OCI-LY1 (cell line): ENCODE measurements at regions not wholly inside any gene's neighbourhood (a gene's known extent, or its start where the extent isn't known, plus 50 kb on each side); places are given as distances from the start of the nearest gene placed in this dataset.

Source experiments
- CTCF ChIP-seq: fragments of 200-600 bp; sonication (generic), shearing (Covaris generic); IDR thresholded peaks from 2 replicates; pipeline ENCODE4 v1.5.1; 2017; ENCODE audit warnings: mild to moderate bottlenecking, antibody characterized with exemption, low read length, moderate library complexity, mixed read lengths
- EZH2 ChIP-seq: fragments of 200-600 bp; sonication (generic), shearing (Covaris generic); IDR thresholded peaks from 2 replicates; pipeline ENCODE4 v1.8.0; 2017; ENCODE audit warnings: borderline replicate concordance, mixed run types, mild to moderate bottlenecking, antibody characterized with exemption, low read length, moderate library complexity, mixed read lengths

- TF ChIP-seq EZH2 (no peak), CTCF (no peak)
These were observed 244.9 kb downstream of the NDFIP2 start for GRCh38 chr13:79725841-79726240.
